ENCODE measurements at regions not wholly inside any gene's neighbourhood (a gene's known extent, or its start where the extent isn't known, plus 50 kb on each side); places are given as distances from the start of the nearest gene placed in this dataset.

DNA sequence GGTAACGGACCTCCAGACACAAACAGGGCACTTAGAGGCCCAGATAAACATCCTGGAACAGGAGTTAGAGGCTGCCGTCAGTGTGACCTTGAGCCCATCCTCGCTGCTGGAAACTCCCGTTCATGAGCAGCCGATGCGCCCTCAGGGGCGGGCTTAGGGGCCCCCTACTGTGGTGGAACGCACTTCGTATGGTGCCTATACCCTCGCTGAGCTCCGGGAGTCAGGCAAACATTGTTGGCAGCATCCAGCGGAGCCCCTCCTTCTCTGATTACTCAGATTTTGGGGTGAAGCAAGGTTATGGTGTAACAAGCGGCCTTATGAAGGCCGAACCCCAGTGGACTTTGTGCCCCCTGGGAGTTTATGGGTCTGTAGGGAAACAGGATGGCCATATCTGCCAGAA is 205.3 kb upstream of the SYT4 start:
- H3K27me3 ChIP-seq (replicated peaks; ENCODE audit: insufficient read depth, low read depth, low read length, poor library complexity), result no peaks in the 10 kb centered on the region
- H3K9me3 ChIP-seq (ENCODE audit: low read depth, low read length, poor library complexity, severe bottlenecking), result peaks cover 13% of the 10 kb centered on the region
- intact Hi-C loops (cut with micrococcal nuclease; ENCODE audit: unreplicated experiment), result no loop called here
- DNase-seq (ENCODE audit: low spot score), result no peak
- no peak overlapping the region for H3K4me3 ChIP-seq (ENCODE audit: low read depth, low read length, poor library complexity, severe bottlenecking)
- H3K36me3 ChIP-seq (ENCODE audit: insufficient read depth, low read length, poor library complexity, severe bottlenecking), result no peaks in the 10 kb centered on the region
- CTCF ChIA-PET, result no interaction called here
- no peaks in the 10 kb centered on the region for H3K4me1 ChIP-seq (ENCODE audit: insufficient read depth, low read length, poor library complexity, severe bottlenecking)
- H3K27ac ChIP-seq (ENCODE audit: low read depth, low read length, poor library complexity, severe bottlenecking), result no peak overlapping the region
- no peak for TF ChIP-seq EZH2 (IDR thresholded peaks at IDR 0.05; ENCODE audit: borderline replicate concordance, low read depth, low read length, poor library complexity, severe bottlenecking)
- TF ChIP-seq, protein P1, sequence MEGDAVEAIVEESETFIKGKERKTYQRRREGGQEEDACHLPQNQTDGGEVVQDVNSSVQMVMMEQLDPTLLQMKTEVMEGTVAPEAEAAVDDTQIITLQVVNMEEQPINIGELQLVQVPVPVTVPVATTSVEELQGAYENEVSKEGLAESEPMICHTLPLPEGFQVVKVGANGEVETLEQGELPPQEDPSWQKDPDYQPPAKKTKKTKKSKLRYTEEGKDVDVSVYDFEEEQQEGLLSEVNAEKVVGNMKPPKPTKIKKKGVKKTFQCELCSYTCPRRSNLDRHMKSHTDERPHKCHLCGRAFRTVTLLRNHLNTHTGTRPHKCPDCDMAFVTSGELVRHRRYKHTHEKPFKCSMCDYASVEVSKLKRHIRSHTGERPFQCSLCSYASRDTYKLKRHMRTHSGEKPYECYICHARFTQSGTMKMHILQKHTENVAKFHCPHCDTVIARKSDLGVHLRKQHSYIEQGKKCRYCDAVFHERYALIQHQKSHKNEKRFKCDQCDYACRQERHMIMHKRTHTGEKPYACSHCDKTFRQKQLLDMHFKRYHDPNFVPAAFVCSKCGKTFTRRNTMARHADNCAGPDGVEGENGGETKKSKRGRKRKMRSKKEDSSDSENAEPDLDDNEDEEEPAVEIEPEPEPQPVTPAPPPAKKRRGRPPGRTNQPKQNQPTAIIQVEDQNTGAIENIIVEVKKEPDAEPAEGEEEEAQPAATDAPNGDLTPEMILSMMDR (conservative IDR thresholded peaks at IDR 0.05; ENCODE audit: low read depth, low read length), result no peak
- POLR2A ChIA-PET (ENCODE audit: low non-redundant PET), result no interaction called here
- no TSS peak for BruUV-seq (replicated peaks)

DNA sequence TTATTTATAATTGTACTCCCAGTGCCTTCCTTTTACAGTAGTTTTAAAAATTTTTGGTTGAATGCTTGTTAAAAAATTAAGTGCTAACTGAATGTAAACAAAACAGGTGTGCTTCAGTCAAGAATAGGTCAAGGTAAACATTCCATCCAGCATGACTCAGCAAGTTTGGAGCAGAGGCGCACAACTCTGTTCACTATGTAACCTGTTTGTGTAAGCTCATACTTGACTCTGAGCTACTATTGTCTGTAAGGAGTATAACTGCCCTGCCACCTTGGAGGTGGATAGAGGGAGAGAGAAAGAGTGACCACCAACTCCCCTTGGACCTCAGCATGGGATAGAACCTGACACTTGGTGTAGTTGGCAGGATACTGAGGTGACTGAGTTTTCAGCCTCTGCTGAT is 207.4 kb upstream of the SYT4 start:
- ChIA-PET POLR2A (ENCODE audit: low non-redundant PET) (no interaction called here), CTCF (no interaction called here)
- Histone ChIP-seq H3K4me1 (ENCODE audit: insufficient read depth, low read length, poor library complexity, severe bottlenecking) (no peaks in the 10 kb centered on the region), H3K27ac (ENCODE audit: low read depth, low read length, poor library complexity, severe bottlenecking) (no peak overlapping the region), H3K36me3 (ENCODE audit: insufficient read depth, low read length, poor library complexity, severe bottlenecking) (no peaks in the 10 kb centered on the region), H3K4me3 (ENCODE audit: low read depth, low read length, poor library complexity, severe bottlenecking) (no peak overlapping the region), H3K27me3 (replicated peaks; ENCODE audit: insufficient read depth, low read depth, low read length, poor library complexity) (no peaks in the 10 kb centered on the region), H3K9me3 (ENCODE audit: low read depth, low read length, poor library complexity, severe bottlenecking) (peaks cover 13% of the 10 kb centered on the region)
- no peak for DNase-seq (ENCODE audit: low spot score)
- TF ChIP-seq EZH2 (IDR thresholded peaks at IDR 0.05; ENCODE audit: borderline replicate concordance, low read depth, low read length, poor library complexity, severe bottlenecking), result no peak
- TF ChIP-seq, protein P1 (conservative IDR thresholded peaks at IDR 0.05; ENCODE audit: low read depth, low read length), result no peak
- no TSS peak for BruUV-seq (replicated peaks)
- intact Hi-C loops (cut with micrococcal nuclease; ENCODE audit: unreplicated experiment), result no loop called here

DNA sequence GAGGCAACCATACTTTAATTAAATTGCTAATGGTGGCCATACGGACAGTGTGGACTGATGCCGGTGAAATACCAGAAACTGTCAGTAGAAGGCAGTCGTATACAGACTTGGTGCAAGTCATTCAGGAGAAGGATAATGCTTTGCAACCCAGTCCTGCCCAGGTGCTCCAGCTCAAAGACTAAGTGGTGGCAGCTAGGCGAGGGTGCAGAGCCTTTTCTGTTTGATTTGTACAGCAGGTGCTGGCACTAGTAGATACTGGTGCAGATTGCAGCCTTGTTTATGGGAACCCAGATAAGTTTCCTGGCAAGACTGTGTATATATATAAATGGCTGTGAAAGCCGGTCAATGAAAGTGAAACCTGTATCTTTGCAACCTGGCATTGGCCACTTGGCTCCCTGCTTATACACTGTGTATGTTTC is 208.3 kb upstream of the SYT4 start:
- CTCF ChIA-PET, result no interaction called here
- DNase-seq (ENCODE audit: low spot score), result no peak
- BruUV-seq (replicated peaks), result no TSS peak
- Histone ChIP-seq H3K4me1 (ENCODE audit: insufficient read depth, low read length, poor library complexity, severe bottlenecking) (no peaks in the 10 kb centered on the region), H3K27ac (ENCODE audit: low read depth, low read length, poor library complexity, severe bottlenecking) (no peak overlapping the region), H3K27me3 (replicated peaks; ENCODE audit: insufficient read depth, low read depth, low read length, poor library complexity) (no peaks in the 10 kb centered on the region), H3K4me3 (ENCODE audit: low read depth, low read length, poor library complexity, severe bottlenecking) (no peak overlapping the region), H3K9me3 (ENCODE audit: low read depth, low read length, poor library complexity, severe bottlenecking) (peaks cover 13% of the 10 kb centered on the region), H3K36me3 (ENCODE audit: insufficient read depth, low read length, poor library complexity, severe bottlenecking) (no peaks in the 10 kb centered on the region)
- no peak for TF ChIP-seq EZH2 (IDR thresholded peaks at IDR 0.05; ENCODE audit: borderline replicate concordance, low read depth, low read length, poor library complexity, severe bottlenecking)
- TF ChIP-seq, protein P1 (conservative IDR thresholded peaks at IDR 0.05; ENCODE audit: low read depth, low read length), result no peak
- POLR2A ChIA-PET (ENCODE audit: low non-redundant PET), result no interaction called here
- intact Hi-C loops (cut with micrococcal nuclease; ENCODE audit: unreplicated experiment), result no loop called here

All from A673 (cell line).